ENCODE measurements at regions not wholly inside any gene's neighbourhood (a gene's known extent, or its start where the extent isn't known, plus 50 kb on each side); places are given as distances from the start of the nearest gene placed in this dataset.

DNA sequence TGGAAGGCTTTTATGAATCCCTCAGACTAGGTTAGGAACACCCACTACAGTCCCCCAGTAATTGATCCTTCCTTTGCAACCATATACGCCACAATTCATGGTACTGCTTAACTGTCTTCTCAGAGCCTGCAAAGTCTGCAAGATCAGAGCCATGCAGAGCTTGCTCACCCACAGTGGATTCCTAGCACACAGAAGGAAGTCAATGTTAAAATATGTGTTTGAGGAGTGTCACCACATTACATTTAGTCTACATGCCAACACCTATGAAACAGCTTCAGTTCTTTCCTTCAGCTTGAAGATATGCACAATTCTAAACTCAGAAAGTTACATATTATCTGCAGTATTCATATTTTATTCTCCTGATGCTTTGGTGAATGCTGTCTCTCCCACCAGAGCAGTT is 138.5 kb downstream of the NDUFA12 start:
- WGBS, 4 donors: 93 to 100% (median 97%) methylated on average over 1 of the region's 1 CpG
- Histone ChIP-seq H3K27me3 (no peaks in the 10 kb centered on the region), H3K27ac (no peak overlapping the region), H3K36me3 (replicated peaks in 1 of 2) (no peaks in the 10 kb centered on the region), H3K4me3 (no peak overlapping the region), H3K9me3 (replicated peaks in 1 of 3) (no peaks in the 10 kb centered on the region), H3K4me1 (replicated peaks in 1 of 2) (no peaks in the 10 kb centered on the region)
- TF ChIP-seq, protein P1, sequence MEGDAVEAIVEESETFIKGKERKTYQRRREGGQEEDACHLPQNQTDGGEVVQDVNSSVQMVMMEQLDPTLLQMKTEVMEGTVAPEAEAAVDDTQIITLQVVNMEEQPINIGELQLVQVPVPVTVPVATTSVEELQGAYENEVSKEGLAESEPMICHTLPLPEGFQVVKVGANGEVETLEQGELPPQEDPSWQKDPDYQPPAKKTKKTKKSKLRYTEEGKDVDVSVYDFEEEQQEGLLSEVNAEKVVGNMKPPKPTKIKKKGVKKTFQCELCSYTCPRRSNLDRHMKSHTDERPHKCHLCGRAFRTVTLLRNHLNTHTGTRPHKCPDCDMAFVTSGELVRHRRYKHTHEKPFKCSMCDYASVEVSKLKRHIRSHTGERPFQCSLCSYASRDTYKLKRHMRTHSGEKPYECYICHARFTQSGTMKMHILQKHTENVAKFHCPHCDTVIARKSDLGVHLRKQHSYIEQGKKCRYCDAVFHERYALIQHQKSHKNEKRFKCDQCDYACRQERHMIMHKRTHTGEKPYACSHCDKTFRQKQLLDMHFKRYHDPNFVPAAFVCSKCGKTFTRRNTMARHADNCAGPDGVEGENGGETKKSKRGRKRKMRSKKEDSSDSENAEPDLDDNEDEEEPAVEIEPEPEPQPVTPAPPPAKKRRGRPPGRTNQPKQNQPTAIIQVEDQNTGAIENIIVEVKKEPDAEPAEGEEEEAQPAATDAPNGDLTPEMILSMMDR (IDR thresholded peaks at IDR 0.05): no peak
- no peak for TF ChIP-seq POLR2A (IDR thresholded peaks at IDR 0.05)
- intact Hi-C loops (cut with DNase I): no loop called here
- DNase-seq: no peak

DNA sequence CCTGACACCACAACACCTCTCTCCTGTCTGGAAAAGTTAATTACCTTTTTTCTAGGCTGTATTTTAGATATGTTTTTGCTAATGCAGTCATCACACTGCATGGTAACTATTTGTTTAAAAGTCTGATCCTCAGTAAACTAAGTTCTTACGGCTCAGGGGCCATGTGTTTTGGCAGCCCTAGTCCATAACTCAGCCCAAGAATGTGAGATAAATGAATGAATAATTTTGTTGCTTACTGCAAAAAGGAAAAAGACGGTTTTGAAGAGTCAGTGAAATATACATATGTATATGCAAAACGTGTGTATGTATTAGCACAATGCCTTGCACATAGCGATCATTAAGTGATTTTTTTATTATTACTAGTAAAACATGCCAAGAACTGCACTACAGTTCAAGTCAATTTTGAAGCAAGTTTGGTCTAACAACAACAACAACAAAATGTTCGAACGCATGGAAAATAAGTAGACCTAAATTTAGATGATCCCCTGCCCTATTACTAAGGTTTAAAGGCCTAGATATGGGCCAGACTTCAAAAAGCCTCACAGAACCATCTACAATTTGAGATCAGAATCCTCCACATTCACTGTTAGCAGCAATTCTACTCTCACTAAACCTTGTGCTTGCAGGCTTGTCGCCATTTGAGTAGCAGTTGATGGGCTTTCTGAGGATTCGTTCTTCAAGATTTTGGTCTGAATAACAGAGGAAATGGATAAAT is 140.0 kb downstream of the NDUFA12 start:
- DNase-seq: no peak
- intact Hi-C loops (cut with DNase I): no loop called here
- Histone ChIP-seq H3K9me3 (replicated peaks in 1 of 3) (no peaks in the 10 kb centered on the region), H3K4me1 (replicated peaks in 1 of 2) (no peaks in the 10 kb centered on the region), H3K27ac (no peak overlapping the region), H3K4me3 (no peak overlapping the region), H3K36me3 (replicated peaks in 1 of 2) (no peaks in the 10 kb centered on the region), H3K27me3 (no peaks in the 10 kb centered on the region)
- TF ChIP-seq, protein P1 (IDR thresholded peaks at IDR 0.05): no peak
- no peak for TF ChIP-seq POLR2A (IDR thresholded peaks at IDR 0.05)
- WGBS, 4 donors: 58 to 74% (median 70%) methylated on average over 8 of the region's 8 CpGs

DNA sequence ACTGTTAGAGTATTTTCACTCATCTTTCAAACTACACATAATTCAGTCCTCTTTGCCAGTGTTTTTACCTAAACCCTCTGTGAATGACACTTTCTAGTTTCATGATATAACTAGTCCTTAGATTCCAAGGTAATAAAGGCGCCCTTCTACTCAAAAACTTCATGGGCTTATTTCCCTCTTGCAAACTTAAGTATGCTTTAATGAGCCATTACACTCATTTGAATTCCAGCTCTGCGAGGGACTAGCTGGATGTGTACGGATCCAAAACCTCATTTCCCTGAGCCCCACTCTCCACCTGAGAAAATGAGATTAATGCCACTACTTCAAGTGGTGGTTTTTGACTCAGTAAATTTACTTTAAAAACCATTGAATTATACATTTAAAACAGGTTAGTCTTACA is 141.1 kb downstream of the NDUFA12 start:
- TF ChIP-seq, protein P1 (IDR thresholded peaks at IDR 0.05): no peak
- TF ChIP-seq POLR2A (IDR thresholded peaks at IDR 0.05): no peak
- Histone ChIP-seq H3K27me3 (no peaks in the 10 kb centered on the region), H3K27ac (no peak overlapping the region), H3K4me3 (no peak overlapping the region), H3K4me1 (replicated peaks in 1 of 2) (no peaks in the 10 kb centered on the region), H3K36me3 (replicated peaks in 1 of 2) (no peaks in the 10 kb centered on the region), H3K9me3 (replicated peaks in 1 of 3) (no peaks in the 10 kb centered on the region)
- 92 to 99% (median 94%) methylated on average over 3 of the region's 3 CpGs for WGBS, 4 donors
- intact Hi-C loops (cut with DNase I): no loop called here
- DNase-seq: no peak

DNA sequence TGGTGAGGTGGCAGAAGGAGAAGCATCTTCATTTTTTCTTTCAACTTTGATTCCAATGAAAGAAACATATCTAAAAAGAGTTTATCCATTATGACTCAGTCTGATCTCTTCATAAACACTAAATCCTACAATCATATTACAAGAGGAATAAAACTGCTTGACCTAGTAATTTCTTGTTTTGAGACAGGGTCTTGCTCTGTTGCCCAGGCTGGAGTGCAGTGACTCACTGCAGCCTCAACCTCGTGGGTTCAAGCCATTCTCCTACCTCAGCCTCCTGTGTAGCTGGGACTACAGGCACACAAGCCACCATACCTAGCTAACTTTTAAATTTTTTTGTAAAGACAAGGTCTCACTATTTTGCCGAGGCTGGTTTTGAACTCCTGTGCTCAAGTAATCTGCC is 147.2 kb downstream of the NDUFA12 start:
- TF ChIP-seq, protein P1 (IDR thresholded peaks at IDR 0.05): no peak
- no peak for TF ChIP-seq POLR2A (IDR thresholded peaks at IDR 0.05)
- Histone ChIP-seq H3K27me3 (no peaks in the 10 kb centered on the region), H3K36me3 (replicated peaks in 1 of 2) (no peaks in the 10 kb centered on the region), H3K4me3 (no peak overlapping the region), H3K4me1 (replicated peaks in 1 of 2) (no peaks in the 10 kb centered on the region), H3K9me3 (replicated peaks in 1 of 3) (no peaks in the 10 kb centered on the region), H3K27ac (no peak overlapping the region)
- no peak for DNase-seq
- intact Hi-C loops (cut with DNase I): no loop called here
- WGBS, 4 donors: 64 to 79% (median 66%) methylated on average over 2 of the region's 2 CpGs
